ENCODE measurements at regions not wholly inside any gene's neighbourhood (a gene's known extent, or its start where the extent isn't known, plus 50 kb on each side); places are given as distances from the start of the nearest gene placed in this dataset.

GRCh38 chr2:4340536-4340935 lies 637.2 kb downstream of the DCDC2C start:
- no peak for TF ChIP-seq POLR2A (IDR thresholded peaks at IDR 0.05; ENCODE audit: low read length)
- no peak for TF ChIP-seq GATA1 (IDR thresholded peaks at IDR 0.05; ENCODE audit: low read depth, low read length)
